Thyroid gland (tissue), 4 donors: ENCODE measurements at regions not wholly inside any gene's neighbourhood (a gene's known extent, or its start where the extent isn't known, plus 50 kb on each side); places are given as distances from the start of the nearest gene placed in this dataset.

ENCODE experiments used
- POLR2A ChIP-seq, 2 donors: fragments of 450-650 bp; IDR thresholded peaks; one replicate each; pipeline ENCODE4 v1.6.1; 2017; ENCODE audit warnings: antibody characterized with exemption in 2 of 2, mild to moderate bottlenecking in 2 of 2, moderate library complexity in 1 of 2
- TF ChIP-seq, protein P1 (sequence below), 6 experiments: fragments of 200-600 bp in 3 of 6; fragments of 450-650 bp in 3 of 6; sonication (generic) in 3 of 6; IDR thresholded peaks; one replicate each; pipeline ENCODE4 v1.5.1; 2016 to 2019; ENCODE audit warnings: antibody characterized with exemption in 6 of 6, mild to moderate bottlenecking in 2 of 6, inconsistent platforms in 1 of 6, moderate library complexity in 1 of 6

DNA sequence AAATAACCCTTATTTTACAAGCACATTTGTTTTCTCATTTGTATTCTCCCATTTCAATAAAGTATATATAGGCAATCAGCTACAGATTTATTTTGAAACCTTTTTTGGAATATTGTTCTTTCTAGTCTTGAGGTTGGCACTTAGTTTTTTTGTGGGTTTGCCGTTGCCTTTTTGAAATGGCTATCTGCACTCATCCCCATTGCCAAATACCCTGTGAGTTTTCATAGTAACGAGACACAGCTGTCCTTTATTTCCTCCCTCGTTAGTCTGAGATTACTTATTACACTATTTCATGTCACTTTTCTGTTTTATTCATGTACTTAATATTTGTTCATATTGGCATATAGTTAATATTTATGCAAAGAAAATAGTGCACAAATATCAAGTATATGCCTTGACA, 1104.0 kb downstream of the SLC6A15 start:
- no peak for TF ChIP-seq POLR2A (IDR thresholded peaks at IDR 0.05)
- TF ChIP-seq, protein P1, sequence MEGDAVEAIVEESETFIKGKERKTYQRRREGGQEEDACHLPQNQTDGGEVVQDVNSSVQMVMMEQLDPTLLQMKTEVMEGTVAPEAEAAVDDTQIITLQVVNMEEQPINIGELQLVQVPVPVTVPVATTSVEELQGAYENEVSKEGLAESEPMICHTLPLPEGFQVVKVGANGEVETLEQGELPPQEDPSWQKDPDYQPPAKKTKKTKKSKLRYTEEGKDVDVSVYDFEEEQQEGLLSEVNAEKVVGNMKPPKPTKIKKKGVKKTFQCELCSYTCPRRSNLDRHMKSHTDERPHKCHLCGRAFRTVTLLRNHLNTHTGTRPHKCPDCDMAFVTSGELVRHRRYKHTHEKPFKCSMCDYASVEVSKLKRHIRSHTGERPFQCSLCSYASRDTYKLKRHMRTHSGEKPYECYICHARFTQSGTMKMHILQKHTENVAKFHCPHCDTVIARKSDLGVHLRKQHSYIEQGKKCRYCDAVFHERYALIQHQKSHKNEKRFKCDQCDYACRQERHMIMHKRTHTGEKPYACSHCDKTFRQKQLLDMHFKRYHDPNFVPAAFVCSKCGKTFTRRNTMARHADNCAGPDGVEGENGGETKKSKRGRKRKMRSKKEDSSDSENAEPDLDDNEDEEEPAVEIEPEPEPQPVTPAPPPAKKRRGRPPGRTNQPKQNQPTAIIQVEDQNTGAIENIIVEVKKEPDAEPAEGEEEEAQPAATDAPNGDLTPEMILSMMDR (IDR thresholded peaks at IDR 0.05), result no peak
